ENCODE measurements at regions not wholly inside any gene's neighbourhood (a gene's known extent, or its start where the extent isn't known, plus 50 kb on each side); places are given as distances from the start of the nearest gene placed in this dataset.

DNA sequence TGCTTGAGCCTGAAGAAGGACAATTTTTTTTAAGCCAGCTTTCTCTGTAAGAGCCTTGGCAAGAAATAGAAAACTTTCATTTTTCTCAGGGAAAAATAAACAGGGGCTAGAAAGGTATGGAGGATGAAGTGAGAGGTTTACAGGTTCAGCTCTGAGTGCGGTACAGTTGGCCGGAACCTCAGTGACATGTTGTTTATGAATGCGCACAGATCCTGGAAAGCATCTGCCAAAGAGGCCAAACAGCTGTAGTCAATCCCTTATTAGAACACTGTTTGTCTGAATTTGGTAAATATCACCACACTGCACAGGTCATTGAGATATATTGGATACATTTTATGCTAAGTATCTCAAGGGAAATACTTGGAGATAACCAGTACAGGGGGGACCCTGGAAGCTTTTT, 561.8 kb upstream of the MDFIC2 start:
- TF ChIP-seq, protein P1, sequence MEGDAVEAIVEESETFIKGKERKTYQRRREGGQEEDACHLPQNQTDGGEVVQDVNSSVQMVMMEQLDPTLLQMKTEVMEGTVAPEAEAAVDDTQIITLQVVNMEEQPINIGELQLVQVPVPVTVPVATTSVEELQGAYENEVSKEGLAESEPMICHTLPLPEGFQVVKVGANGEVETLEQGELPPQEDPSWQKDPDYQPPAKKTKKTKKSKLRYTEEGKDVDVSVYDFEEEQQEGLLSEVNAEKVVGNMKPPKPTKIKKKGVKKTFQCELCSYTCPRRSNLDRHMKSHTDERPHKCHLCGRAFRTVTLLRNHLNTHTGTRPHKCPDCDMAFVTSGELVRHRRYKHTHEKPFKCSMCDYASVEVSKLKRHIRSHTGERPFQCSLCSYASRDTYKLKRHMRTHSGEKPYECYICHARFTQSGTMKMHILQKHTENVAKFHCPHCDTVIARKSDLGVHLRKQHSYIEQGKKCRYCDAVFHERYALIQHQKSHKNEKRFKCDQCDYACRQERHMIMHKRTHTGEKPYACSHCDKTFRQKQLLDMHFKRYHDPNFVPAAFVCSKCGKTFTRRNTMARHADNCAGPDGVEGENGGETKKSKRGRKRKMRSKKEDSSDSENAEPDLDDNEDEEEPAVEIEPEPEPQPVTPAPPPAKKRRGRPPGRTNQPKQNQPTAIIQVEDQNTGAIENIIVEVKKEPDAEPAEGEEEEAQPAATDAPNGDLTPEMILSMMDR (IDR thresholded peaks at IDR 0.05; ENCODE audit: poor library complexity, severe bottlenecking) = no peak
- TF ChIP-seq TAF1 (IDR thresholded peaks at IDR 0.05; ENCODE audit: low read depth) = no peak
- TF ChIP-seq EZH2 (IDR thresholded peaks at IDR 0.05; ENCODE audit: borderline replicate concordance, insufficient read depth, low read length, poor library complexity, severe bottlenecking) = no peak

All from neural cell (in vitro differentiated cells).